Breast epithelium (tissue), 3 donors: ENCODE measurements at regions not wholly inside any gene's neighbourhood (a gene's known extent, or its start where the extent isn't known, plus 50 kb on each side); places are given as distances from the start of the nearest gene placed in this dataset.
"Not testable (repeated sequence)": the region's sequence is repeated elsewhere in the genome, so short reads cannot be mapped to it uniquely, and the experiment has no call there.

Experiments
- CTCF ChIP-seq, 3 donors: fragments of 450-650 bp; IDR thresholded peaks; one replicate each; pipeline ENCODE4 v1.5.1; 2016 to 2017; ENCODE audit warnings: antibody characterized with exemption in 3 of 3, mild to moderate bottlenecking in 3 of 3, moderate library complexity in 3 of 3
- POLR2A ChIP-seq: fragments of 450-650 bp; IDR thresholded peaks from one replicate; pipeline ENCODE4 v1.6.1; 2016; ENCODE audit warnings: antibody characterized with exemption, mild to moderate bottlenecking, moderate library complexity

GRCh38 chr2:111413950-111414349, 293.2 kb downstream of the BCL2L11 start:
- not testable (repeated sequence) for TF ChIP-seq POLR2A; CTCF (IDR thresholded peaks at IDR 0.05)
